ENCODE measurements at regions not wholly inside any gene's neighbourhood (a gene's known extent, or its start where the extent isn't known, plus 50 kb on each side); places are given as distances from the start of the nearest gene placed in this dataset.

GRCh38 chr1:57719274-57719673, 295.4 kb upstream of the DAB1 start:
- no peak for DNase-seq

DNA sequence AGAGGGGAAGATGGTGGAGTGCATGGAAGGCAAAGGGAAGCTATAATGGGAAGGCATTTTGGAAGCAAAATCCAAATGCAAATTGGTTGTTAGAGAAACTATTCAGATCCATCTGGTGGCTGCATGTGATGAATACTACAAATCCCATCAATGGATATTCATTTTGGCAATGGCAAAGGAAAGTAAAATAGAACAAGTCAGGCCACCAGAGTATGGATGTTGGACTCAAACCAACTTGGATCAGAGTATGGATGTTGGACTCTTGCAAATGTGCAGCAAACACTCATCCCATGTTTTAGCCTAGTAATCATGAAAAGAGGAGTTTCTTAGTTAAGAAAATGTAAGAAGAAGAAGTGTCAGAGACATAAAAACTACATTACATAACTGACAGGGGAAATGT, 289.6 kb upstream of the DAB1 start:
- DNase-seq: no peak

GRCh38 chr1:57712846-57713245, 289.0 kb upstream of the DAB1 start:
- no peak for DNase-seq

DNA sequence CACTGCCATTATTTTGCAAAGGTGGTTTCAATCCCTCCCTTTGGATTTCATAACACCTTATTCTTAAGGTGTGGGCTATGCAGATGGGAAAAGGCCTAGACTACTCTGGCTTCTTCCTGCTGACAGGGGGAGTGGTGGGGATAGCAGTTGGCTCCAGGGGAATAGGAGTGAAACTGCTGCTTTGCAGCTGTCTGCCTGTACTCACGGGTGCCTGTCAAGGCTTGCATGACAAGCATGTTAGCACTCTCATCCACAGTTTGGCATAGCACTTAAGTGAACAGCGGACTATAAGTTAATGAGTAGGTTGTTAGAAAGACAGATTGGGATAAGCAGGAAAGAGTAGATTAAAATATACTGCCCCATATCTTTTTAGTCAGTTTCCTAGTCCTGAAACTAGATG, 287.5 kb upstream of the DAB1 start:
- no peak for DNase-seq

GRCh38 chr1:57707631-57708030, 283.8 kb upstream of the DAB1 start:
- no peak for DNase-seq

- no peak for DNase-seq
Observed at GRCh38 chr1:57704811-57705210, 281.0 kb upstream of the DAB1 start.

- no peak for DNase-seq
Observed at GRCh38 chr1:57704231-57704630, 280.4 kb upstream of the DAB1 start.

DNA sequence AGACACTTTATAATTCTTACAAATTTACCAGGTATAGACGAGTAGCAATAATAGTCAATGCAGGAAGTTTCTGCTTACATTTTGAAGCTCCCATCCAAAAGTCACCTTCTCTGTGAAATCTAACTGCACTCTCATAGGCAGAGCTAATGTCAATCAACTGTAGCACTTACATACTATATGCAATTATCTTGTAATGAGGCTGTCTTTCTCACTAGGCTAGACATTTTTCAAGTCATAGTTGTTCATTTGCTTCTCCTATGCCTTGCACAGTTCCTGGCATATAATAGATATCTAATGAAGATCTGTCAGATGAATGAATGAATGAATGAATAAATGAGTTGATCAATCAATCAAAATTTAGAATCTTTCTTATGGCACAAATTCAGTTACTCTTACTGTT, 273.0 kb upstream of the DAB1 start:
- DNase-seq: no peak

DNA sequence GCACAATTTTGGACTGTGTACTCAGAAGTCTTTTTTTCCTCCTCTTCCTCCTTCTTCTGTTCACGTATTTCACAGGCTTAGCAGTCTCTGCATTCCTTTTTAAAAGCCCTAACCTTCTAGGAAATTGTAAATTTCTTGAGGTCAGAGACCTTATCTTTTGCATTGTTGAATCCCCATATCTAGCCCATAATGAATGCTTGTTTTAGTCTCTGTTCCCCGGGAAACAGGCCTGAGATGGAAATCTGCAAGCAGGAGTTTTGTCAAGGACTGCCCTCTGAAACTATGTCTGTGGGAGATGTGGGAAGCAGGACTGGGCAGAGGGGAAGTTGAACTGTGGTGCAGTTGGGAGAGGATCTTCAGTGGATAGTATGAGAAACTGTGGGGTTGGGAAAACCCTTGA, 272.2 kb upstream of the DAB1 start:
- DNase-seq: no peak

GRCh38 chr1:57686306-57686705, 262.4 kb upstream of the DAB1 start:
- no peak for DNase-seq

DNA sequence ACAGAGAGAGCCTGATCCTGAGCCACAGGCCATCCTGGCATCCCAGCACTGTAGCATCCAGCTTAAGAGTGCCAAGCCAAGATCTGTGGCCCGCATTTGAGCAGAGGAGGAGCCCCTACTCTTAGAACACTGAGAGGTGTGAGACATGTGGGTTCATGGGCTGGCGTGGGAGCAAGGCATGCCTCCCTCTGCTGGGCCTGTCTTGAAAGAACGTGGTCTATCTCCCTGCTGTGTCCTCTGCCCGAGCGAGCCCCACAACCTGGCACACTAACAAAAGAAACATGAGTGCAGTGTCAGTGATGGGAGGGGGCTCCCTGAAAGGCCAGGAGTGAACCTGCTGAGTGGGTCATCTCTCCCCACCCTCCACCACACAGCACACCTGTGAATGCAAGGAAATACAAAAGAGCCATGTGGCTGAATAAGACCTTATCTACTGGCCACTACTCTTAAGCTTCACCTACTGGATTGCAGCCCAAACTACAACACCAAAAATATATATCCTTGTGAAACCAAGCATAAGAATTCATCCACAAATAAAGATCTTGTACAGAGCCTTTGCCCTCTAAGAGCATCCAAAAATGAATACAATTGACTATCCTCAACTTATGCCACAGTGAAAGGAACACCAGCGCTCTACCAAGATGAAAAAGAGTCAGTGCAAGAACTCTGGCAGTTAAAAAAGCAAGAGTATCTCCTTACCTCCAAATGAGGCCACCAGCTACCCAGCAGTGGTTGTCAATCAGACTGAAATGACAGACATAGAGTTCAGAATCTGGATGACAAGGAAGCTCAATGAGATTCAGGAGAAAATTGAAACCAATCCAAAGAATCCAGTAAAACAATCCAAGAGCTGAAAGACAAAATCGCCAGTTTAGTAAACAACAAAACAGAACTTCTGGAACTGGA, 259.4 kb upstream of the DAB1 start:
- no peak for DNase-seq

DNA sequence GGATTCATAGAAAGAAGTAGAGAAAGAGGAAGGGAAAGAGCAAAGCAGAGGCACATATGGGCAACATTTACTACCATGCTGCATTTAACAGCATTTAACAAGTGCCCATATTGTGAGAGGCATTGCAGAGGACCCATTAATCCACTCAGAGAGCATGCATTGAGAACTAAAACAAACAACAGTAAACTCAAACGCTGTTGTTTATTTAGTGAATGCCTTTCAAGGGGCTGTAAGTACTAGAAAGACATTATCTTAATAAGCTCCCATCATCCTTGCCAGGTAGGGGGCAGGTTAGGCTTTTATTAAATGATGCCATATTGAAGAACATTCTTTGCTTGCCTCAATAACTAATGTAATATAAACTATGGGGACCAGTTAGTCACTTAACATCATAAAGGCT, 254.3 kb upstream of the DAB1 start:
- no peak for DNase-seq

DNA sequence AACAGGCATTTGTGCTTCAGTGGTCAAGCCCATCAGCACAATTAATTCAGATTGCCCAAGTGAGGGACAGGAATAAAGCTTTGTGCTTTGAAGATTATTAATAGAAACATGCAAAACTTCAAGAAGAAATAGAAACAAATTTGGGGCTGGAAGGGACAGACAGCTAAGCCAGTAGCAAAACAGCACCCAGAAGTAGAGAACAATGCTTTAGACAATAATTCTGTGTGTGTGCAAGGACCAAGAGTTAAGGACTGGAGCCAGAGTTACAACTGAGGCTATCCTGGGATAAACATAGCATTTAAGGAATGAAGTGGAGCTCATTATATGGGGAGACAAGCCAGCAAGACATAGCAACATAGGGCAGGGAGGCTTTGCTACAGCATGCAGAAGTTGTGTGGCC, 251.9 kb upstream of the DAB1 start:
- no peak for DNase-seq

- DNase-seq: no peak
Observed at GRCh38 chr1:57674801-57675200, 250.9 kb upstream of the DAB1 start.

DNA sequence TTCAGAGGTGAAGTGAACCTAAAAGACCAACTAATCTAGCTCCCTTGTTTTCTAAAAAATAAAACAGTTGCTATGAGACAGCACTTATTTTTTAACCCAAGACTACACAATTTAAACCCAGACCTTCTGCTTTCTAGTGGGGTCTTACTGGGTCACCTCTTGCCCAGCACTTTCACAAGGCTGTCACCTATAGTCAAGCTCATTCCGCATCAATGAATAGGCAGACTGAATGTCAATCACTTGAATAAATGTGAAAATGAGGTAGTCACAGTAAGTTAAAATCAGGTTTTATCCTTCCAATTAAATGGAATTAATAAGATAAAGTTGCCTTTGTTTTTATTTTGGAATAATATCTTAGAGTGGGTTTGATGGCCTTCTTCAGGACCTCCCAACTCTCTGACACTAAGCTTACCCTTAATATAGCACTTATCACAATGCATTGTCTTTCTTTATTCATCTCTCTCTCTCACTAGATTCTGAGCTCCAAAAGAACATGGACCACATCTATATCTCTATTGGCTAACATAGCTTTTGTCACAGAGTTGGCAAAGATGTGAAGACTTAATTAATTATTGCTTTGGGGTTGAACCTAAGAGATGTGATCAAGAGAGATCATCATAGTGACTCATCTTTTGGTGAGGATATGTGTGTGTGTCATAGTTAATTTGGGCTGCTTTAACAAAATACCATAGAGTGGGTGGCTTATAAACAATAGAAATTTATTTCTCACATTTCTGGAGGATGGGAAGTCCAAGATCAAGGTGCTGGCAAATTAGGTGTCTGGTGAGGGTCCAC, 248.7 kb upstream of the DAB1 start:
- DNase-seq: no peak

GRCh38 chr1:57671750-57672149, 247.9 kb upstream of the DAB1 start:
- DNase-seq: no peak

GRCh38 chr1:57659804-57660203, 235.9 kb upstream of the DAB1 start:
- DNase-seq: no peak

GRCh38 chr1:57655161-57655560, 231.3 kb upstream of the DAB1 start:
- DNase-seq: no peak

- no peak for DNase-seq
Observed at GRCh38 chr1:57644667-57645066, 220.8 kb upstream of the DAB1 start.

DNA sequence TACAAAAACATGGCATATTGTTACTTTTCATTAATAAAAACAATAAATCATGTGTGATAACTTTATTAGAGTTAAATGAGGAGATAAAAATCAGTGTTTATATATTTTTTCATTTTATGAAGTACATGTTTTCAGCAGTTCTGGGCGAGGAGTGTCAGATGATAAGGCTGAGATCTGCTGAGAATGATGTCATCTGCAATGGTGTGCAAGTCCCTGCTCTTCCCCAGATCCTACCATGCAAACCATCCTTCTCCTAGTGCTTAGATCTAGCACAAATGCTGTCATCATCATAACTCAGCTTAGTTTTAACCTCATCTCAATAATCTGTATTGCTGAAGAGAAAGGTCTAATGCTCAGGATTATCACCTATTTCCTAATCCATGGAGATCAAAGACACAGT, 214.4 kb upstream of the DAB1 start:
- no peak for DNase-seq

DNA sequence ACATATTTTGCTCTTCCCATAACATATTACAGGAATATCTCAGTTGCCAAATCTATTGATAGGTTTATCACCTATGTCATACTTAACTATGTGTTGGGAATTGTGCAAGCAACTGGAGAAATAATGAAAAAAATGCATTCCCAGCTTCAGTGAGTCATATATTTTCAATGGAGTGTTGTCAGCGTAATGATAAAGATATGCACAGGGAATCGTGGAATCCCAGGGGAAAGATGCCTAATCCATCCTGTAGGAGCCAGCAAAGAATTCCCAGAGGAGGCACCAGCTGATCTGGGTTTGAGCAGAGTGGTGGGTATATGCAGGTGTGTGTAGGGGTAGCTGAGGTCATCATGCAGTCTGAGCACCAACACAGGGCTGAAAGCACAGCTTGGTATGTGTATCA, 213.3 kb upstream of the DAB1 start:
- DNase-seq: no peak

DNA sequence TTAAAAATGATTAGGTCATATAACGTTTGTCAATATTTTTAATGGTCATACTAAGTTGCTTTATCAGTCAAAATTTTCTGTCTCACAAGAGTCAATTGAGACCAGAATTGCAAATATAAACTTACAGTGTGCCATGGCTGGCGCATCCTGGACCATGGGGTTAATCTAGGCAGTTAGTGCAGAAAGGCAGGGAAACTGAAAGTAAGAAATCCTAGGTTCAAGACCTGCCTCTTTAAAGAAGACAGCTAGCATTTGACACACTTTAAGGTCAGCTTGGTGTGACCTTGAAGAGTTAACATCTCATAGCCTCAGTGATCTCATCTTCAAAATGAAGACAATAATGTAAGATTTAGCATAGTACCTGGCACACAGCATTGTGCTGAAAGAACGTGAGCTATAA, 210.0 kb upstream of the DAB1 start:
- no peak for DNase-seq

- DNase-seq: no peak
Observed at GRCh38 chr1:57633056-57633455, 209.2 kb upstream of the DAB1 start.

DNA sequence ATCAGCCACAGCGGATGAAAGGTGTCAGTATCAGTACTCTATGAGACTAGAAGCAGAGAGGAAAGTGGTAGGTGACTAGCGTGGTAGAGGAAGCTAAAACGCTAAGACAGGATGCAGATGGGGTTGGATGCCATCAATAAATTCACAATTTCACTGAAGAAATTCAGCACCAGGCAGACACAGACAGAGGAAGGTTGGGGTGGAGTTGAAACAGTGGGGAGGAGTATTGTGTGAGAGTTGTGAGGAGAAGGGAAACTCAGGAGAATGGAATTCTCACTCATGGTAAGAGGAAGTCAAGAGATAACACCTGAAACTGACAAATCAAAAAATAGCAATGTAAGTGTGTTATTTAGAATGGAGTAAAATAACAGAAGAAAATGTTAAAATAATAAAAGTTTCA, 208.5 kb upstream of the DAB1 start:
- no peak for DNase-seq
